Thoracic aorta (tissue), 2 donors: ENCODE measurements at regions not wholly inside any gene's neighbourhood (a gene's known extent, or its start where the extent isn't known, plus 50 kb on each side); places are given as distances from the start of the nearest gene placed in this dataset.
A peak's percentile ranks its signal among the peaks of the same experiment; 100 is the strongest.

Experiments used
- ATAC-seq: fragments of 150-250 bp; one replicate; pipeline ENCODE4 v1.8.0; 2017; ENCODE audit warnings: low read depth; ENCODE audit not compliant: insufficient number of reproducible peaks, low FRiP score
- DNase-seq: peaks from one replicate; pipeline ENCODE4 v3.0.0-alpha.2; 2020; ENCODE audit warnings: low spot score
- H3K27ac ChIP-seq, 2 donors: fragments of 200-600 bp; sonication (generic); 1 replicate in 1 of 2; 2 replicates in 1 of 2; pipeline ENCODE4 v1.5.1; 2016; ENCODE audit warnings: mild to moderate bottlenecking in 2 of 2, moderate library complexity in 2 of 2
- H3K27me3 ChIP-seq: fragments of 200-600 bp; sonication (generic); replicated peaks from 2 replicates; pipeline ENCODE4 v1.6.0; 2016; ENCODE audit warnings: mild to moderate bottlenecking; ENCODE audit not compliant: insufficient read depth
- H3K36me3 ChIP-seq: fragments of 200-600 bp; sonication (generic); one replicate; pipeline ENCODE4 v1.5.1; 2016
- H3K4me1 ChIP-seq, 2 donors: fragments of 200-600 bp; sonication (generic); 1 replicate in 1 of 2; 2 replicates in 1 of 2; pipeline versions ENCODE4 v1.5.1 to v1.6.0; 2016; ENCODE audit warnings: low read depth in 2 of 2, mild to moderate bottlenecking in 1 of 2; ENCODE audit not compliant: control insufficient read depth in 1 of 2
- H3K4me3 ChIP-seq: fragments of 200-600 bp; sonication (generic); 2 replicates; pipeline ENCODE4 v1.5.1; 2016; ENCODE audit warnings: mild to moderate bottlenecking
- H3K9me3 ChIP-seq: fragments of 200-600 bp; sonication (generic); 2 replicates; pipeline ENCODE4 v1.5.1; 2016
- TF ChIP-seq, protein P1 (sequence below): fragments of 200-600 bp; sonication (generic); IDR thresholded peaks from one replicate; pipeline ENCODE4 v1.5.1; 2019; ENCODE audit warnings: antibody characterized with exemption

- Histone ChIP-seq H3K4me3 (peak overlapping the region; percentile 23), H3K36me3 (no peaks in the 10 kb centered on the region), H3K4me1 (peaks cover 31 to 55% of the 10 kb centered on the region in 2 donors), H3K27me3 (peaks cover 3% of the 10 kb centered on the region), H3K9me3 (no peaks in the 10 kb centered on the region), H3K27ac (peak overlapping the region; percentile 43 to 77)
- TF ChIP-seq, protein P1, sequence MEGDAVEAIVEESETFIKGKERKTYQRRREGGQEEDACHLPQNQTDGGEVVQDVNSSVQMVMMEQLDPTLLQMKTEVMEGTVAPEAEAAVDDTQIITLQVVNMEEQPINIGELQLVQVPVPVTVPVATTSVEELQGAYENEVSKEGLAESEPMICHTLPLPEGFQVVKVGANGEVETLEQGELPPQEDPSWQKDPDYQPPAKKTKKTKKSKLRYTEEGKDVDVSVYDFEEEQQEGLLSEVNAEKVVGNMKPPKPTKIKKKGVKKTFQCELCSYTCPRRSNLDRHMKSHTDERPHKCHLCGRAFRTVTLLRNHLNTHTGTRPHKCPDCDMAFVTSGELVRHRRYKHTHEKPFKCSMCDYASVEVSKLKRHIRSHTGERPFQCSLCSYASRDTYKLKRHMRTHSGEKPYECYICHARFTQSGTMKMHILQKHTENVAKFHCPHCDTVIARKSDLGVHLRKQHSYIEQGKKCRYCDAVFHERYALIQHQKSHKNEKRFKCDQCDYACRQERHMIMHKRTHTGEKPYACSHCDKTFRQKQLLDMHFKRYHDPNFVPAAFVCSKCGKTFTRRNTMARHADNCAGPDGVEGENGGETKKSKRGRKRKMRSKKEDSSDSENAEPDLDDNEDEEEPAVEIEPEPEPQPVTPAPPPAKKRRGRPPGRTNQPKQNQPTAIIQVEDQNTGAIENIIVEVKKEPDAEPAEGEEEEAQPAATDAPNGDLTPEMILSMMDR: no peak
- ATAC-seq: peak; percentile 27
- DNase-seq: peak; percentile 27
Observed at GRCh38 chr22:27460591-27461347, 340.8 kb downstream of the MN1 start.

GRCh38 chr22:27461470-27461869 is 340.1 kb downstream of the MN1 start:
- peak; percentile 16 for ATAC-seq
- peak; percentile 10 for DNase-seq
- H3K4me1 ChIP-seq: peaks cover 31 to 55% of the 10 kb centered on the region in 2 donors
- no peaks in the 10 kb centered on the region for H3K36me3 ChIP-seq
- H3K27ac ChIP-seq: peak overlapping the region; percentile 43 to 77
- TF ChIP-seq, protein P1: no peak
- no peaks in the 10 kb centered on the region for H3K9me3 ChIP-seq
- H3K27me3 ChIP-seq: peaks cover 3% of the 10 kb centered on the region
- no peak overlapping the region for H3K4me3 ChIP-seq

GRCh38 chr22:27462190-27462589 is 339.4 kb downstream of the MN1 start:
- peaks cover 31 to 49% of the 10 kb centered on the region in 2 donors for H3K4me1 ChIP-seq
- no peaks in the 10 kb centered on the region for H3K36me3 ChIP-seq
- no peak for ATAC-seq
- H3K27ac ChIP-seq: peak overlapping the region; percentile 17 to 77
- no peak for DNase-seq
- H3K27me3 ChIP-seq: peaks cover 3% of the 10 kb centered on the region
- H3K9me3 ChIP-seq: no peaks in the 10 kb centered on the region
- TF ChIP-seq, protein P1: no peak
- no peak overlapping the region for H3K4me3 ChIP-seq

DNA sequence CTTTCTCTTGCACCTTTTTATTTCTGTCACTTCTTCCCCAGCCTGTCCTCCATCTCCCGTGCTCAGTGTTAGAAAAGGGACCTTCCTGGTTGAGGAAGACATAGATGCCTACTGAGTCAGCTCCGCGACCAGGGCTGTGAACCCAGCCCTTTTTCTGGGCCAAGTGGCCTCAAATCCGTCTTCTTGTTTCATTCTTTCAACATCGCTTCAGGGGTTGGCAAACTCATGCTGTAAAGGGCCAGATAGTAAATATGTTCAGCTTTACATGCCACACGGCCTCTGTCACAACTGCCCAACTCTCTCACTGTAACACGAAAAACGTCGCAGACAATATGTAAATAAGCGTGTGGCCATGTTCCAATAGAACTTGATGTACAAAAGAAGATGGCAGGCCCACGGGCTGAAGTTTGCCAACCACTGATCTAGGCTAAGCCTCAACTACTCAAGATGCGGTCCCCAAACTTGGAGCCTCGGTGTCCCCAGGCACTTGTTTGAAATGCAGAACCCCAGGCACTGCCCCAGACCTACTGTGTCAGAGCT is 338.4 kb downstream of the MN1 start:
- H3K4me3 ChIP-seq: no peak overlapping the region
- no peaks in the 10 kb centered on the region for H3K36me3 ChIP-seq
- ATAC-seq: no peak
- no peak overlapping the region for H3K27ac ChIP-seq
- H3K9me3 ChIP-seq: no peaks in the 10 kb centered on the region
- DNase-seq: no peak
- H3K4me1 ChIP-seq: peaks cover 31 to 48% of the 10 kb centered on the region in 2 donors
- peaks cover 3% of the 10 kb centered on the region for H3K27me3 ChIP-seq
- TF ChIP-seq, protein P1: no peak

DNA sequence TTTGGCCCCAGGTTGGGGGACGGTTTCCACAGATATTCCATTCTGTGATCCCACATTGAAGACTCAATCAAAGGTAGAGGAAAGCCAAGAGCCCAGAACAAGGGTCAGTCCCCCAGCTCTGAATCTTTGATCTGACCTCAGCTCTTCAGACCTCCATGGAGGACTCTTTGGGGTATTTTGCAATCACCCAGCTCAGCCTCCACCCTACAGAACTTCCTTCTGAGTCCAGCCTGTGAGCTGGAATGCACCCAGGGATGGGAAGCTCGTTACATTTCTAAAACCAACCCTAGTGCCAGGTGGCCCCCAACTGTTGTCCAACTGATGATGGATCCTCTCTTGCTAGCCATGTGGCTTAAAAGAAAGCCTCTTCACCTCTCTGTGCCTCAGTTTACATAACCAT is 335.3 kb downstream of the MN1 start:
- H3K27me3 ChIP-seq: no peaks in the 10 kb centered on the region
- H3K27ac ChIP-seq: no peak overlapping the region
- peaks cover 12 to 19% of the 10 kb centered on the region in 2 donors for H3K4me1 ChIP-seq
- H3K4me3 ChIP-seq: no peak overlapping the region
- TF ChIP-seq, protein P1: no peak
- no peak for ATAC-seq
- no peaks in the 10 kb centered on the region for H3K9me3 ChIP-seq
- no peak for DNase-seq
- H3K36me3 ChIP-seq: no peaks in the 10 kb centered on the region
